ENCODE measurements at regions not wholly inside any gene's neighbourhood (a gene's known extent, or its start where the extent isn't known, plus 50 kb on each side); places are given as distances from the start of the nearest gene placed in this dataset.

DNA sequence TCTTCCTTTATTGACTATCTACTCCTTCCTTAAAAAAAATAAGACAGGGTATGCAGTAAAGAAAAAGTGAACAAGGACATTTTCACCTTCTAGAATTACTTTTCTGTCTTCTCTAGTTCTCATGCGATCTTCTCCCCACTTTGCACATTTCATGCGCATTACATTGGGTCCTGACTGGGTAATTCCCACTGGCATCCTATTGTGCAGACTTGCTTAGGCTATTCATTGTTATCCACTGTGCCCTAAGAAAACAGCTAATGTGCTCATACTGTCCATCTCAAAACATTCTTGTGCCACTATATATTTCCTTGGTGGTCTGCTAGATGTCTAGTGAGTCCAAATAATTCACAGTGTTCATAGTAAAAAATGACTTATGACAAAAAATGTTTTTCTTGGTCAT, 447.4 kb upstream of the ROBO1 start:
- no peak for DNase-seq (ENCODE audit: low spot score)

DNA sequence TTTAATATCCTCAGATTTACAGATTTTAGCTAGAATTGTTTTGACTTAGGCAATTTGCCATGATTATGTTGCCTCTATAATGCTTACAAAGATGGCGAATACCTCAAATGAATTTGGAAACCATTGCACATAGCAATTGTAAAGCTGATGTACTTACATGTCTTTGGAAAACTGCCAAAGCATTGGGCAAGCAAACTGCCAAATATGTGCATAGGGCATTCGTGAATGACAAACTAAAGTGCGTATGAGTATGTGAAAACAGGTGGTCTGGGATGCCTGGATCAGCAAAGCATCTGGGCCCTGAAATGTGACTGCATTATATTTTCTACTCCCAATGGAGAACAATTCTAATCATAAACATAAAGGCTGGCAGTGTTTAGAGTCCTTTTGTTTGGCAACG, 445.3 kb upstream of the ROBO1 start:
- no peak for DNase-seq (ENCODE audit: low spot score)

DNA sequence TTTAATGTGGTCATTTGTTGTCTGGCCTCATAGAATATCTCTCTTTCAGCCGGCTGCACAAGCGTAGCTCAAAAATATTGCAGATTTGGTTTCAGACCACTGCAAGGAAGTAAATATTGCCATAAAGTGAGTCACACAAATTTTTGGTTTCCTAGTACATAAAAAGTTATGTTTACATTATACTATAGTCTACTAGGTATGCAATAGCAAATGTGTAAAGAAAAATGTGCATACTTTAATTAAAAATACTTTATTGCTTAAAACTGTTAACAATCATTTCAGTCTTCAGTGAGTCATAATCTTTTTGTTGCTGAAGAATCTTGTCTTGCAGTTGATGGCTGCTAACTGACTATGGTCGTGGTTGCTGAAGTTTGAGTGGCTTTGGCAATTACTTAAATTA, 425.1 kb upstream of the ROBO1 start:
- no peak for DNase-seq (ENCODE audit: low spot score)

DNA sequence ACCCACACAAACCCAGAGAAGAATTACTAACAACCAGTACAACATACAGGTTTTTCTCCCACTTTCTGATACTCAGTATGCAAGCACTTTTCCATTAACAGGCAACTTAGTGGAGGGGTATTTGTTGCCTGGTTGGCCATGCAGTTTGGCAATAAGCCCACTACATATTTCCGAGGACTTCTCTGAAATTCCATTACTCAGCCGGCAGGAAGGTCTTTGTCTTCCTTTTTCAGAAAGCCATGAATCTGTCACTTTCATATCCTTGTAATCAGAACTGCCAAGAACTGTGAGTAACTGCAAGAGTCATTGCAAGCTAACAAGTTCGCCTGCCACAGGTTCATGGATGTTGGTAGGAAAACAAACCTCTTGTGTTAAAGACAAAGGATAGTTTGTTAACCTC, 422.3 kb upstream of the ROBO1 start:
- peak; percentile 98 for DNase-seq (ENCODE audit: low spot score)

DNA sequence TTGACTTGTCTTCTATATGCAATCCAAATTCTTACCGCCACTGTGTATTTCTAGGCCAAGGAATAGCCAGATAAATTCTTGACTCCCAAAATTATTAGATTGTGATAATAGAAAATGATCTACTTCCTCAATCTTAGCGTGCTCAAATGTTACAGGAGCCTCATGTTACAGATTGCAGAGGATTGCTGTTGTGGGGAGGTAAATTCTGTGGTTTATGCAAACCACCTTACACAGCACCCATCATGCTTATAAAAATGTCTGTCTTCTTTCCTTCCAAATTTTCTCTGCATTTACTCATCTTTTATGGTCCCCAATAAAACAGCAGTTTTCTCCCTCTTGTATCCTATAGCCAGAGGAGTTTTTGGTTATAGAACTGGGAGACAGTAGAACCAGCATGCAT, 420.2 kb upstream of the ROBO1 start:
- no peak for DNase-seq (ENCODE audit: low spot score)

DNA sequence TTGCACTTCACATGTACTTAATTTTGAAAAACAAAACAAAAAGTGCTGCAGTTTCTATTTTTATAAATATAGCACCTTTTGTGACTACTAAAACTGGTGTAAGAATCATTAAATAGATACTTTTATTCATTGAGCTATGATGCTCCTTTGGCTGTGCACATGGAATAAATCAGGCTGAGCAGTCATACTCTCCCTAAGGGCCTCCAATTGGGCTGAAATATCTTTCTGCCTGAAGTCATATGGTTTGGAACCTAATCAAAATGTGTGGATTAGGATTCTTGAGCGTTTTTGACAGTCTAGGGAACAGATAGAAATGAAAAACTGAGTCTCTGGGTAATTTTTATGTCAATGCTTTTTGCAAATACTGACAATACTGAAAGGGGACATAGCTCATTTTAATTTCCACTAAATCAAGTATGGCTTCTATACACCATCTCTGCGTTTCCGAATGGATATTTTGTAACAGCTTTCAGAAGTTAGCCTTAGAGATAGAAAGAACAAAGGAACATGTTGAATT, 392.2 kb upstream of the ROBO1 start:
- DNase-seq (ENCODE audit: low spot score) = no peak

DNA sequence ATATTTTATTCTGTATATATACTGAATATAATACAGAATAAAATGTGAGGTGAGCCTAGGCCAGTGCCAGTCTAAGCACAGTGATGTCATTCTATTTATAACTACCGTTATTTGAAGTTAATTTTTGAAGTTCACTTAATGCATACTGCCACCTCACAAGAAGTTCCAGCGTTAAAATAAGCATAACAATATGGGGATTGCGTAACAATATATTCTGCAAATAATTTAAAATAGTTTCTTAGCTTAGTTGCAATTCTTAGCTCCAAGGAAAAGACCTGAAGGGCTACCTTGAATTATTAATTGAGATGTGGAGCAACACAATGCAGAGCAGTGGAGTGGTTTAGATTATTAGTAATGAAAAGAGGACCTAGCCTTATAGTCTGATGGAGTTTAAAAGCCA, 390.5 kb upstream of the ROBO1 start:
- no peak for DNase-seq (ENCODE audit: low spot score)

DNA sequence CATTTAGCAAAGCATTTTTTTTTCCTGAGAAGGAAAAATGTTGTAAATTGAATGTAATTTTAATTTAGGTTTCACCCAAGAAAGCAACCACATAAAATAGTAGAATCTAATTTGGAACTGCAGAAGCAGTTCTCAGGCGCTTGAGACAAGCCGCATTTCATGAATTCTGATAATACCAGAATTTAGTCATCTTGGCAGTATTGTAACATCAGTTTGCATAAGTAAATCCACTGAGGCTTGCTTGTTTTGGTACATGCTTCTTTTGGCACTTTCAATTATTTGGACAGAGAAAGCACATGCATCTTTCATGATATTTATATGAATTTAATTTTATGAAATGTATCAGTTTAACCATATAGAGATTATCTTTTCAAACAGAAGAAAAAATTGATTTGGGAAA, 389.7 kb upstream of the ROBO1 start:
- no peak for DNase-seq (ENCODE audit: low spot score)

DNA sequence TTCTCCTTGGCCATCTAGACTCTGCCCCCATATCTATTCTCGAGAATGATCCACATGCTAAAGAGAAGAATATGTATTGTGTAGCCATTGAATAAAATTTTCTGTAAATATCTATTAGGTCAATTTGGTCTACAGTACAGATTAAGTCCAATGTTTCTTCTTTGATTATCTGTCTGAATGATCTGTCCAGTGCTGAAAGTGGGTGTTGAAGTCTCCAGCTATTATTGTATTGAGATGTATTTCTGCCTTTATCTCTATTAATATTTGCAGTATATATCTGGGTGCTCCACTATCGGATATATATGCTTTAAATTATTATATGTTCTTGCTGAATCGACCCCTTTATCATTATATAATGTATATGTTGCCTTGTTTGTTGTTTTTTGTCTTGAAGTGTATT, 384.9 kb upstream of the ROBO1 start:
- DNase-seq (ENCODE audit: low spot score) = no peak

DNA sequence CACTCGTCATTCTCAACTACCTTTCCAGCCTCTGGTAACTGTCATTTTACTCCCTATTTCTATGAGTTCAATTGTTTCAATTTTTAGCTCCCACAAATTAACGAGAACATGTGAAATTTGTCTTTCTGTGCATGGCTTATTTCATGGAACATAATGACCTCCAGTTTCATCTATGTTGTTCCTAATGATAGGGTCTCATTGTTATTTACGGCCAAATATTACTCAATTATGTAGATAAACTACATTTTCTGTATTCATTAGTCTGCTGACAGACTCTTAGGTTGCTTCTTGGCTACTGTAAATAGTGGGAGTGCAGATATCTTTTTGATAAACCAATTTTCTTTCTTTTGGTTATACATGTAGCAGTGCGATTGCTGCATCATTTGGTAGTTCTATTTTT, 374.9 kb upstream of the ROBO1 start:
- DNase-seq (ENCODE audit: low spot score) = no peak

DNA sequence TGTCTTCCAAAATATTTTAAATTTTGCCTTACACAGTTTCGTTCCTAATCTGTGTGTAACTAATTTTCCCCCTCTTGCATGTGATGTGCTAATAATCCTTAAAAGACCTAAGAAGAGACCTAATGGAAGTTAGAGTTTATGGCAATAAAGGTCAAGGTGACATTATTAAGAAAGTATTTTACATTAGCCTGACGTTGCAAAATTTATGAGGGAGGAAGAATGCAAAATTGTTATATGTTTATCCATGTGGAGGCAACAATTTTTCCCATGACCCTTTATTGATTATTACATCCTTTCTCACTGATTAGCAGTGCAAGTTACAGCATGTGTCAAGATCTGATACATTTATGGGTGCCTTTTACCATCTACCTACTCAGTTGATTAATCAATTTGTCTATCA, 373.8 kb upstream of the ROBO1 start:
- no peak for DNase-seq (ENCODE audit: low spot score)

DNA sequence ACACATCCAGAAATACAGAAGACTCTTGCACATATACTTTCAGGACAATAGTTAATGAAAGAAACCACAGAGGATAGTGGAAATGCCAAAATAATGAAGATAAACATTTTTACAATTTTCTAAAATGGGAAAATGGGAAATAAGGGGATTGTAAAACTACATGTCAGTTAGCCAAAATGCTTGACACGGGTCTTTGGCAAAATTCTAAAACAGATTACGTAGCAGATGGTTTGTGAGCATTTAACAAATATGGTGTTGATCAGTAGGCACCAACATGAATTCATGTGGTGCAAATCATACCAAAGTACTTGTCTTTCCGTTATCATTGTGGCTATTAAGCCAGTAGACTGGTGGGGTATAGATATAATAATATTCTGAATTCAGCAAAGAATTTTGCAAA, 348.5 kb upstream of the ROBO1 start:
- no peak for DNase-seq (ENCODE audit: low spot score)

DNA sequence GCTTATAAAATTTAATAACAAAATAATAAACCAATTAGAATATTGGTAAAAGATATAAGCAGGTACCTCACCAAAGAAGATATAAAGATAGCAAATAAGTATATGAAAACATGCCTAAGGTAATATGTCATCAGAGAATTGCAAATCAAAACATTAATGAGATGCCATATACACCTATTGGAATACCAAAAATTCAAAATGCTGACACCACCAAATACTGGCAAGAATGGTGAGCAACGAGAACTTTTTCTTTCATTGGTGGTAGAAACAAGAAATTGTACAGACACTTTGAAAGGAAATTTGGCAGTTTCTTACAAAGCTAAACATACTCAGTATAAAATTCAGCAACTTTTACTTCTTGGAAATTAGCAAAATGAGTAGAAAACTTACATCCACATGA, 346.9 kb upstream of the ROBO1 start:
- no peak for DNase-seq (ENCODE audit: low spot score)

DNA sequence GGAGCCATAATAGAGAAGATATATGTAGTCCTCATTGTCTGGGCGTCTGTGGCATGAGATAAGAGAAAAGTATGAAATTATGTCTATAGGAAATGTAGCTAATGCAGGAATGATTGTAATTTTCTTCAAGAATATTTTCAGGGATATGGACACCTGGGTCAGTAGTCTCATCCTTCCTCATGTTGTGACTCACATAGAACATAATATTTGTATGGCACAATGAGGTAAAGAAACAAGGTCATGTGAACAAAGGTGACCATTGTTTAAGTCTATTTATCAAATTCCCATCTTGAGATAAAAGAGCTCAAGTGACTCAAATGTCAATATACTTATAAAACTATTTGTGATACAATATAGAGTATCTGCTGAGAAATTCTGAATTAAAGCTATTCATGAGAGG, 345.5 kb upstream of the ROBO1 start:
- DNase-seq (ENCODE audit: low spot score) = no peak

DNA sequence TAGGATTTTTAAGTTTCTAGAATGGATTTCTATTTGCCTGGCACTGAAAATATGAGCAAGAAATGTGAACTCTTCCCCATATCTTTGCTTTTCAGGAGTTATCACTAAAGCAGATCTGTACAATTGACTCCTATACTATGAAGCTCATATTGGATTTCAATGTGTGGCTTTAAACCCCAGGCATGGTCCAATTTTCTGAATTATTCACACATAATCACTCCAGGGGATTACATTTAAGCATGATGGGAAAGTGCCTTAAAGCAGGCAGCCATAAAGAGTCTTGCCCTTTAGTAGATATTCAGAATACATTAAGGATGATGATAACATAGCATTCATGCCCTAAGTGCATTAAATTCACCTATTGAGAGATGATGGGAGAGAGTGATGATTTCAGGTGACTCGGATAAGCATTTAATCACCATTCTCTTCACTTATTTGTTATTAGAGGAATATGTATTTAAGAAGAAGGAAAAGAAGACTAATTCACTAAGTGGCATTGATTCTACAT, 331.8 kb upstream of the ROBO1 start:
- DNase-seq (ENCODE audit: low spot score) = no peak

DNA sequence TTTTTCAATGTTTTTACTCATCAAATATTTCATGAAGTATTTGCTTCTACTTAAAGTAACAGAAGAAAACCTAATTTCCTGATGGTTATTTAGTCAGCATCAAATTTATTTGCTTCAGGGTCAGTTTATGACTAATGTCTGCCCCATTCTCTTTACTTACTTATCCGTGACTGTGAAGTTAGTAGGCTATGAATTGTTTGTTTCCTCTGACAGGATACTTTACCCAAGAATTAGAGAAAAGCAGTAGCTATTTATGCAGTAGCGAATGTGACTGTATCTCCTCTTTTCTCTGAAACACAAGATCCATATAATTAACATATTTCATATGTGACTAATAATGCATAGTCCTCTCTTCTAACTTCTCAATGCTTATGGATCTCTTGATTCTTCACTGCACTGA, 329.9 kb upstream of the ROBO1 start:
- DNase-seq (ENCODE audit: low spot score) = peak; percentile 56

DNA sequence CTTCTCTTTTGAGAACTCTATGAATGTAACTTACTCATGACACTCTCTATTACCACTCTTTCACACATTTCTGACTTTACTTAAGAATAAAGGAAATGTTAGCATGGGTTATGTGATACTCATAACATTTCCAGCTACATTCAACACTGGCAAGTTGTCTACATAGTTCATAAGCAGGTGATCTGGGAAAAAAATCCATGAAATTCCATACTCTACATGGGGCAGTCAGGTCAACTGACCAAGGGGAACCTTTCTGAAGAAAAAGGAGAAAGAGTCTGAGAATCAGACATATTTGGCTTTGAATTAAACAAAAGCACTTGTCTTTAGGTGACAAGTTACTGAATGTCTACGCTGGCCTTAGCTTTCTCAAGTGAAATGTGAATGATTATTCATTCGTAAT, 329.1 kb upstream of the ROBO1 start:
- no peak for DNase-seq (ENCODE audit: low spot score)

DNA sequence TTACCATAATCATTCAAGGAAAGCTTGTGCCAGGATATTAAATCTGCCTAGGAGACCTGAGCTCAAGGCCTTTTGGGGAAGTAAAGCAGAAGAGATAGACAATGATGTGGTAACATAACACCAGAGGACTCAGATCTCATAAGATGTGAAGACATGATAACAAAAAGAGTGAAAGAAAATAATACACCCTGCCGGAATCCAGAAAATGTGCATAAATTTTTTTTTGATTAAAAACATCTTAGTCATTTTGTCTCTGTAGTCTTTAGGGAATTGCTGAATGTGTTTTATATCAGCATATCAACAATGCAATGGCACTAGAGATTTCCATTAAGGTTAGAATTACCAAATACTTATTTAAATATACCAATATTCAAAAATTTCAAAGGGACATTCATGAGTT, 326.8 kb upstream of the ROBO1 start:
- DNase-seq (ENCODE audit: low spot score) = no peak

DNA sequence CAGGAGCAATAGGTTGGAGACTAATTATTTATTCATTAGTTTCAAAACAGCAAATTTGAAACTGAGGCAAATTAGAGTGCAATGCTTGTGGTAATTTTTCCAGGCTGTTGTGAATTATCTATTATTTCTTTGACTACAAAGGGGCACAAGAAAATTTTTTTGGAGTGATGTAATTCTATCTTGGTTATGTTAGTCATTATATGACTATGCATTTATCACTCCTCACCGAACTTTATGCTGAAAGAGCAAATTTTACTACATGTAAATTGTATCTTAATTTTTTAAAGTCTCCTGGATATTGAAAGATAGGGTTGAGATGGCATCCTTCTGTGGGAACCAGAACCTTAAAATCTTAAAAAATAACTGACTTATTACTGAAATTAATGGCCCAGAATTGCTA, 320.0 kb upstream of the ROBO1 start:
- DNase-seq (ENCODE audit: low spot score) = peak; percentile 40

DNA sequence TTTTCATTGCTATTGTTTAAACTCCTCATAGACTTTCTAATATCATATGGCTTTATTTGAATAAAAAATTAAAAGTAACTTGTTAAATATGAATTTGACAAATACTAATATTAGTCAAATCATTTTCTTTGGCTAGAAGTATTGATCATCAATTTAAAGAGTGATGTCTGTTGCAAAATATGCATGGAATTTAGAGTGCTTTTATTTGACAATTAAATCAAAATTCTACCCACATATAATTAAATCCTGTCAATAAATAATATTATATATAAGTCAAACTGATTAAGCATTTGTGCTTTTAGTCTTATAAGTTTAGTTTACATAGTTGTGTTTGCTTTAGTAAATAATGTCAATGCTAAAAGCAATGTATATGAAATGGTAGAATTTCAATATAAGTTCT, 318.6 kb upstream of the ROBO1 start:
- DNase-seq (ENCODE audit: low spot score) = no peak

DNA sequence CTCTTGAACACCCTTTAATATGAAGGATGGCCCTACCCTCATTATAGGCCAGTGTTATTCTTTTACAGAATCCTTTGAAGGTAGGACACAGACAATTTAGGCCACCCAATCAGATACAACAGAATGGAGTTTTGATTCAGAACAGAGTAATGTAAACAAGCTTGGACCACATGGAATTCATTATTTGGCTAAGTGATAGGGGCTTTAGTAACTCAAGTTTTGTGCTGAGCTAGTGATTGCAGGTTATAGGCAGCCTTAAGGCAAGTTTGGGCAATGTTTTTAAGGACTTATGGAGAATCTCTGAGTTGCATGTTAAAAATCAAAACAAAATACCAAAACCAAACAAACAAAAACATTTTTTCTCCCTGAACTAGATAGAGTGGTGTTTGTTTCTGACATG, 312.1 kb upstream of the ROBO1 start:
- no peak for DNase-seq (ENCODE audit: low spot score)

DNA sequence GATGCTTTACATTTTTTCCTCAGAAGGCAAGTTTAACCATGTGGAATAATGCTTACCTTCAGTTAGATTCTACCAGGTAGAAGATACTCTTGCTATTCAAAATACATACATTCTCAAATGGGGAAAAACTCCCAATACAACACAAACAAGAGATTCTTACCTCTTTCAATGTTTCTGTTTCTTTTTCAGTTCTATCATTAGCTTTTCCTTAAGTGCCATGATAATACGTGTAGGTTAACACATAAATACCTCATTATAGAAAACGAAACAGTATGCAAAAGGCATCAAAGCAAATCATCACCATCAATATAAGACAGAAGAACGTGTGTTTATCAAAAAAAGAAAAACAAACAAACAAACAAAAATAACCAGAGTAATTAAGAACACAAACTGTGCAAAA, 300.7 kb upstream of the ROBO1 start:
- no peak for DNase-seq (ENCODE audit: low spot score)

DNA sequence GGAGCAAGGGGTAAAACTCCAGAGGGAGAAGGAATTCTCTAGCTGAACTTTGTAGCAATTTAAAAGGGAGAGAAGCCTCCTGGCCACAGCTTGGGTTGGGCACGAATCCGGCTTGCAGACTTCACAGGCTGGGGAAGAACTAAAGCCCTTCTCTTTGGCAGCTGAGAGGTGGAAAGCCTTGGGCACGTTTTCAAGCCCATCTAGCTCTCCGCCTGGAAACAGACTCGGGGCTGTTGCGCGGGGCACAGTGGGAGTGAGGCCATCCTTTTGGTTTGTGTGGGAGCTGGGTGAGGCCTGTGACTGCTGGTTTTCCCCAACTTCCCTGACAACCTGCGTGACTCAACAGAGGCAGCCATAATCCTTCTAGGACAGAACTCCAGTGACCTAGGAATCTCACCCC, 295.7 kb upstream of the ROBO1 start:
- no peak for DNase-seq (ENCODE audit: low spot score)

DNA sequence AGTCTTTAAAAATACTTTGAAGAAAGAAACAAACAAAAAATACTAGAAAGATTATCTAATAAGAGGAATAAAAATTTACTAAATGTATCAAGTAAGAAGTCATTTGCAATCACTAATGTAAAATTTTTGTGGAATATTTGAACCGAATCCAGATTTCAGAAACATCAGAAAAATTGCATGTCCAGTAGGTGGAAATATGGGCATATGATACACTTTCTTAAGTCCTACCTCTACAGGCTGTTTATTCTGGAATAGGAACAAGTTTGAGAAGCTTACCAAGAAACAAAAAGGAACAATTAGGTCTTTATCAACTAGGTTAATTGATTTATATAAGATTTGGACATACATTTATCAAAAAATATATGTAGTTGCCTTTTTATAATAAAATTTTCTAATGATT, 292.9 kb upstream of the ROBO1 start:
- no peak for DNase-seq (ENCODE audit: low spot score)

DNA sequence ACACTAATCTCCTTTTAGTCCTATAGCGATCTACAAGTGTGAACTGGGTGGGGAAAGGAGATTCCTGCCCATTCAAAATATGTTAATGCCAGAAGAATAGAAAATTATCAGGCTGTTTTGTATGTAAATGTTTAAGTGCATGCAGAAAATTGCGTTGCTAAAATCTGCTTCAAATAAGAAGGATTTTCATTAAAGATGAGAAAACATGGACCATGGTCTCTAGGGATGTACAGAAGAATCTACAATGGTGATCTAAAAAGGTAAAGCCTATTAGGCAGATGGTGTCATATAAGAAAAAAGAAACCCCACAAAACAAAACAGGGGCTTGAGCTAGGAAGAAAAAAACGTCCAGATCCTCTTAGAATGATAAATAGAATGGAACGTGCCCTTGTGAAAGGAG, 287.5 kb upstream of the ROBO1 start:
- no peak for DNase-seq (ENCODE audit: low spot score)

Data from kidney capillary endothelial cell (primary cell).